ENCODE measurements at regions not wholly inside any gene's neighbourhood (a gene's known extent, or its start where the extent isn't known, plus 50 kb on each side); places are given as distances from the start of the nearest gene placed in this dataset.

- no peak for TF ChIP-seq EZH2 (IDR thresholded peaks at IDR 0.05; ENCODE audit: low read length, unreplicated experiment)
- no peak for TF ChIP-seq CTCF (conservative IDR thresholded peaks at IDR 0.05; ENCODE audit: low read depth, low read length)
- TF ChIP-seq EZH2phosphoT487 (IDR thresholded peaks at IDR 0.05; ENCODE audit: borderline replicate concordance, low read length): no peak
Observed at GRCh38 chr17:71392715-71393567, 727.9 kb upstream of the SOX9 start.
